GM10266 (cell line): ENCODE measurements at regions not wholly inside any gene's neighbourhood (a gene's known extent, or its start where the extent isn't known, plus 50 kb on each side); places are given as distances from the start of the nearest gene placed in this dataset.

Source experiments
- DNase-seq: peaks from one replicate; pipeline ENCODE4 v3.0.0; 2012; ENCODE audit errors: extremely low spot score
- CTCF ChIP-seq: IDR thresholded peaks from 2 replicates; pipeline ENCODE4 v1.5.1; 2012; ENCODE audit warnings: mild to moderate bottlenecking, low read depth; ENCODE audit not compliant: control insufficient read depth, insufficient read depth; ENCODE audit errors: missing control alignments

GRCh38 chr2:185063761-185064160 lies 465.4 kb downstream of the ZNF804A start:
- no peak for TF ChIP-seq CTCF
- no peak for DNase-seq

GRCh38 chr2:185066128-185066527 lies 467.8 kb downstream of the ZNF804A start:
- no peak for DNase-seq
- TF ChIP-seq CTCF = no peak

GRCh38 chr2:185069107-185069506 lies 470.8 kb downstream of the ZNF804A start:
- no peak for DNase-seq
- TF ChIP-seq CTCF = no peak

GRCh38 chr2:185074156-185074555 lies 475.8 kb downstream of the ZNF804A start:
- no peak for TF ChIP-seq CTCF

GRCh38 chr2:185082749-185083148 lies 484.4 kb downstream of the ZNF804A start:
- no peak for DNase-seq
- no peak for TF ChIP-seq CTCF

More at GRCh38 chr2:185074156-185074555, 475.8 kb downstream of the ZNF804A start:
- DNase-seq = no peak

GRCh38 chr2:185108588-185108987 lies 510.3 kb downstream of the ZNF804A start:
- TF ChIP-seq CTCF = no peak
- DNase-seq = no peak

GRCh38 chr2:185127412-185127811 lies 529.1 kb downstream of the ZNF804A start:
- DNase-seq = no peak
- TF ChIP-seq CTCF = no peak
